HEK293T (cell line): ENCODE measurements at regions not wholly inside any gene's neighbourhood (a gene's known extent, or its start where the extent isn't known, plus 50 kb on each side); places are given as distances from the start of the nearest gene placed in this dataset.

ENCODE experiments used
- FOXK2 ChIP-seq: fragments of 450-650 bp; IDR thresholded peaks from 2 replicates; pipeline ENCODE4 v1.6.1; 2016; ENCODE audit warnings: mild to moderate bottlenecking
- L3MBTL2 ChIP-seq: fragments of 450-650 bp; conservative IDR thresholded peaks from 2 replicates; pipeline ENCODE4 v1.6.1; 2016; ENCODE audit warnings: mild to moderate bottlenecking
- SUZ12 ChIP-seq: fragments of 450-650 bp; IDR thresholded peaks from 2 replicates; pipeline ENCODE4 v1.6.1; 2016; ENCODE audit warnings: mild to moderate bottlenecking

GRCh38 chr1:8161546-8162105 lies 135.5 kb upstream of the ERRFI1 start:
- TF ChIP-seq FOXK2 (no peak), SUZ12 (no peak), L3MBTL2 (no peak)
